CD8-positive, alpha-beta memory T cell (primary cell): ENCODE measurements at regions not wholly inside any gene's neighbourhood (a gene's known extent, or its start where the extent isn't known, plus 50 kb on each side); places are given as distances from the start of the nearest gene placed in this dataset.

Experiments
- CTCF ChIA-PET: fragments of 350-600 bp; sonication (Branson Sonifier 250); formaldehyde crosslinking; loops from one replicate; lab custom pipeline; 2021; ENCODE audit warnings: antibody characterized with exemption; lab: Charles Lee
- POLR2A ChIA-PET: fragments of 350-600 bp; sonication (Branson Sonifier 250); formaldehyde crosslinking; loops from one replicate; lab custom pipeline; 2021; ENCODE audit warnings: antibody characterized with exemption; lab: Charles Lee
- DNase-seq, 5 donors: peaks; one replicate each; pipeline versions ENCODE4 v3.0.0 to v3.0.0-alpha.2; 2020 to 2022; ENCODE audit warnings: mixed read lengths in 1 of 5
- H3K27ac ChIP-seq: one replicate; pipeline ENCODE4 v1.7.0; 2013; ENCODE audit warnings: low read depth, mild to moderate bottlenecking, low read length, moderate library complexity
- H3K27me3 ChIP-seq: 2 replicates; pipeline ENCODE4 v1.7.0; 2013; ENCODE audit warnings: low read length, mild to moderate bottlenecking; ENCODE audit not compliant: insufficient read depth, poor library complexity, severe bottlenecking
- H3K36me3 ChIP-seq: 2 replicates; pipeline ENCODE4 v1.7.0; 2013; ENCODE audit warnings: mild to moderate bottlenecking, low read length, moderate library complexity; ENCODE audit not compliant: insufficient read depth
- H3K4me1 ChIP-seq: 2 replicates; pipeline ENCODE4 v1.7.0; 2013; ENCODE audit warnings: mild to moderate bottlenecking, low read length, moderate library complexity; ENCODE audit not compliant: insufficient read depth
- H3K4me3 ChIP-seq: 2 replicates; pipeline ENCODE4 v1.7.0; 2013; ENCODE audit warnings: mild to moderate bottlenecking, low read length
- H3K9me3 ChIP-seq: 2 replicates; pipeline ENCODE4 v1.7.0; 2013; ENCODE audit warnings: mild to moderate bottlenecking, low read length
- H3K27ac Mint-ChIP-seq, 8 donors: one replicate each; pipeline ENCODE4 v1.8.0; 2020 to 2021; ENCODE audit warnings: mixed read lengths in 8 of 8, mild to moderate bottlenecking in 6 of 8, inconsistent platforms in 3 of 8, moderate library complexity in 3 of 8
- H3K27me3 Mint-ChIP-seq, 2 donors: one replicate each; pipeline ENCODE4 v1.8.0; 2020 to 2021; ENCODE audit warnings: mixed read lengths in 2 of 2, mild to moderate bottlenecking in 1 of 2, moderate library complexity in 1 of 2
- H3K36me3 Mint-ChIP-seq, 3 donors: one replicate each; pipeline ENCODE4 v1.8.0; 2020 to 2021; ENCODE audit warnings: mixed read lengths in 3 of 3, inconsistent platforms in 1 of 3, mild to moderate bottlenecking in 1 of 3
- H3K4me1 Mint-ChIP-seq, 3 donors: one replicate each; pipeline ENCODE4 v1.8.0; 2020 to 2021; ENCODE audit warnings: mixed read lengths in 3 of 3, inconsistent platforms in 1 of 3, mild to moderate bottlenecking in 1 of 3
- H3K4me3 Mint-ChIP-seq, 7 donors: one replicate each; pipeline ENCODE4 v1.8.0; 2020 to 2021; ENCODE audit warnings: mixed read lengths in 7 of 7, mild to moderate bottlenecking in 6 of 7, moderate library complexity in 4 of 7, inconsistent platforms in 2 of 7
- H3K9me3 Mint-ChIP-seq, 5 donors: one replicate each; pipeline ENCODE4 v1.8.0; 2020 to 2022; ENCODE audit warnings: mixed read lengths in 5 of 5, mild to moderate bottlenecking in 3 of 5, moderate library complexity in 2 of 5, inconsistent platforms in 1 of 5

DNA sequence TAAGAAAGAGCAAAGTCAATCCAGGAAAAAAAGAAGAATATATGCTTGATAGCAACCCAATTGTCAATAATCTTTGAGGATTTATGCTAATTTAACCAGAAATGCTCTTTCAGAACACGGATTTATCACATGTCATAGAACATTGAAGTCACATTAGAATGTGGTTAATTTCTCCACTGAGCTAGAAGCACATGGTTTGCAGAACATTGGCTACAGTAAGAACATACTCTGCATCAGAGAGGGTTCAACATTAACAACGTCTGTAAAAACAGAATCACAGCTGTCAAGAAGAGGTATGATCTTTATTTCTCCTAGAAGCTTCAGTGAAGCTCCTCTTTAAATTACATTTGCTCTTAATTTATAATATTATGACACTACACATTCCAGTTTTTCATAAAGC, 619.7 kb upstream of the AGTR1 start:
- no peak for DNase-seq
- H3K9me3 Mint-ChIP-seq: peaks cover 0 to 12% (median 3%) of the 10 kb centered on the region in 5 donors
- Histone ChIP-seq H3K27ac (no peak overlapping the region), H3K9me3 (no peaks in the 10 kb centered on the region), H3K4me1 (no peaks in the 10 kb centered on the region), H3K36me3 (no peaks in the 10 kb centered on the region), H3K27me3 (no peaks in the 10 kb centered on the region), H3K4me3 (no peak overlapping the region)
- POLR2A ChIA-PET: no interaction called here
- CTCF ChIA-PET: no interaction called here
- no peak overlapping the region for H3K27ac Mint-ChIP-seq
- no peaks in the 10 kb centered on the region for H3K36me3 Mint-ChIP-seq
- H3K27me3 Mint-ChIP-seq: no peaks in the 10 kb centered on the region
- H3K4me3 Mint-ChIP-seq: no peak overlapping the region
- no peaks in the 10 kb centered on the region for H3K4me1 Mint-ChIP-seq

DNA sequence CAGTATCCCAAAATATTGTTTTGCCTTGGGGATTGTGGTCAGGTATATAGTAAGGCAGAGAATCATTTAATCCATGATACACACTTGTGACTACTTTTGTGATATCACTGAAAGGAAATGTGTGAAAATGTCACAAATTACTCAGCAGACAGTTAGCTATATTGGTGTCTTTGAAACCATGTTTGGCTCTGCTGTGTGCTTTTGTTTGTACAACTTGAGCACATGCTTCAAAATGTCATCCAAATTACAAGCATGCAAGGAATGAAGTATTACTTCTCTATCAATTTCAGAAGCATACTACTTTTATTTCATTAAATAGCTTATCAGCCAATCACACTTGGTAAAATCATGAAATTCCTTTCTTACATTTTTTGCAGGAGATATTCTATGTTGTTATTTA, 619.0 kb upstream of the AGTR1 start:
- Histone ChIP-seq H3K27ac (no peak overlapping the region), H3K4me1 (no peaks in the 10 kb centered on the region), H3K36me3 (no peaks in the 10 kb centered on the region), H3K9me3 (no peaks in the 10 kb centered on the region), H3K4me3 (no peak overlapping the region), H3K27me3 (no peaks in the 10 kb centered on the region)
- DNase-seq: no peak
- ChIA-PET POLR2A (no interaction called here), CTCF (no interaction called here)
- Mint-ChIP-seq H3K4me3 (no peak overlapping the region), H3K36me3 (no peaks in the 10 kb centered on the region), H3K9me3 (peaks cover 2 to 12% (median 3%) of the 10 kb centered on the region in 5 donors), H3K4me1 (no peaks in the 10 kb centered on the region), H3K27me3 (no peaks in the 10 kb centered on the region), H3K27ac (no peak overlapping the region)

DNA sequence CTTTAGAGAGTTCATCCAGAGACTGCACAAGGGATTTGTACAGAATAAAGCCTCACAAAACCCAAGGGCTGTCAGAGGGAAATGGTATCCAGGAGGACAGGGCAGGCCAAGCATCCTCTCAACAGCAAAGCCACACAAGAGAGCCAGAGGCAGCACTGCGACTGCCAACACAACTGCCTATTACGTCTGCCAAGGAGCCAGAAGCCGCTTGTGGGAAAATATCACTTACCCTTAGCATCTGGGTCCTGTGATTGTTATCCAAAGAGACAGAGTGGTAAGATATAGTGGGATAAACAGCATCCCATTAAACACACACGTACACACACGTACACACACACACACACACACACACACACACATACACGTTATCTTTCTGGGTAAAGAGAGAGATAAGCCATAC, 618.3 kb upstream of the AGTR1 start:
- Histone ChIP-seq H3K27ac (no peak overlapping the region), H3K4me1 (no peaks in the 10 kb centered on the region), H3K9me3 (no peaks in the 10 kb centered on the region), H3K27me3 (no peaks in the 10 kb centered on the region), H3K36me3 (no peaks in the 10 kb centered on the region), H3K4me3 (no peak overlapping the region)
- no peaks in the 10 kb centered on the region for H3K27me3 Mint-ChIP-seq
- peaks cover 2 to 8% (median 5%) of the 10 kb centered on the region in 5 donors for H3K9me3 Mint-ChIP-seq
- POLR2A ChIA-PET: no interaction called here
- H3K4me1 Mint-ChIP-seq: no peaks in the 10 kb centered on the region
- H3K27ac Mint-ChIP-seq: no peak overlapping the region
- no peak overlapping the region for H3K4me3 Mint-ChIP-seq
- no peaks in the 10 kb centered on the region for H3K36me3 Mint-ChIP-seq
- no peak for DNase-seq
- CTCF ChIA-PET: no interaction called here

DNA sequence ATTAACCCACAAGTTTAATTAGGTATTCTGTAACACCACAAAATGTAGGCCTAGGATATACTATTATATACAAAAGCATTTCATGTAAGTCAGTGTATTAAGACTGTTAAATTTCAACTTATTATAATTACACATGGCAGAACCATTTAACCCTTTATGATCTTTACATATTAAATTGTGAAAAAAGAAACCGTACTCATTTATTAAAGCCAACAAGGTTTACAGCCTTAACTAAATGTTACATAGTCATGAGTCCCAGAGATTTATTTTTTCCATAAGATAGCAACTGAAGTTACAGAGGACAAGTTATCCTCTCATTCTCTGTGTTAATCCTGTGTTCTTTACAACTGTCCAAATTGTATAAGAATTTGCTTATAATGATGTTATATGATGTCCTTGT, 615.8 kb upstream of the AGTR1 start:
- ChIA-PET CTCF (no interaction called here), POLR2A (no interaction called here)
- no peaks in the 10 kb centered on the region for H3K4me1 Mint-ChIP-seq
- no peaks in the 10 kb centered on the region for H3K27me3 Mint-ChIP-seq
- no peak overlapping the region for H3K27ac Mint-ChIP-seq
- DNase-seq: no peak
- H3K4me3 Mint-ChIP-seq: no peak overlapping the region
- peaks cover 0 to 8% (median 2%) of the 10 kb centered on the region in 5 donors for H3K9me3 Mint-ChIP-seq
- Histone ChIP-seq H3K27ac (no peak overlapping the region), H3K4me3 (no peak overlapping the region), H3K4me1 (no peaks in the 10 kb centered on the region), H3K27me3 (no peaks in the 10 kb centered on the region), H3K36me3 (no peaks in the 10 kb centered on the region), H3K9me3 (no peaks in the 10 kb centered on the region)
- H3K36me3 Mint-ChIP-seq: no peaks in the 10 kb centered on the region

DNA sequence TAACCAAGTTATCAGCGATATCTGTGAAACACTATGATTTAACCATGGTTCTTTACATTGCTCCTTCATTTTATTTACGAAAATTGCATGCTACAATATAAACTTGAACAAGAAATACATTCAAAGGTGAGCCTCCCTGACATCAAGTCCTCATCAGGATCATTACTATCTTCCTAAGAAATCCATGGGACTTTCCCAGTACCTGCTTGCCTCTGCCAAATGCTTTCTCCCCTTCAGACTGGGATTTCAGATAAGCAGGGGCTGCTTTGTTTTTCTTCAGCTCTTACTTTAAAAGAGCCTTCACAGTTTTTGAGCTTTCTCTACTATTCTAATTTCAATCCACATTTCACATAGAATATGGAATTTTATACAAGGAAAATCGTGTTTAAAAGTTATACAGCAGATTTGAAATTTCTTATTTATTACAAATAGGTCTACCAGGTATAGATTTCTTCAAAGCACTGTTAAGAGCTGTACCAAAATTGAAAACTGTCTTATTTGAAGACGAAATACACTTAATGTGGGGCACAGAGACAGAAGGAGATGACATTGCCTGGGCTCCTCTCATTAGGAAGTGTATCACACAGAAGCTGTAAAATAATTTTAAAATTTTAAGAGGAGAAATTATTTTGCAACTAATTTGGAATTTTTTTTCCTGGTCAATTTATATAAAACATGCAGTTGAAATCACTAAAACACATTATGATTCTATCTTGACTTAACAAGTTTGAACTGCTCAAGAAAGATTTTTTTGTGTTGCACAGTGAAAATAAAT, 615.0 kb upstream of the AGTR1 start:
- ChIA-PET POLR2A (no interaction called here), CTCF (no interaction called here)
- Mint-ChIP-seq H3K4me3 (no peak overlapping the region), H3K27ac (no peak overlapping the region), H3K36me3 (no peaks in the 10 kb centered on the region), H3K27me3 (no peaks in the 10 kb centered on the region), H3K4me1 (no peaks in the 10 kb centered on the region), H3K9me3 (peaks cover 0 to 12% (median 2%) of the 10 kb centered on the region in 5 donors)
- Histone ChIP-seq H3K27ac (no peak overlapping the region), H3K9me3 (no peaks in the 10 kb centered on the region), H3K4me3 (no peak overlapping the region), H3K4me1 (no peaks in the 10 kb centered on the region), H3K36me3 (no peaks in the 10 kb centered on the region), H3K27me3 (no peaks in the 10 kb centered on the region)
- no peak for DNase-seq

DNA sequence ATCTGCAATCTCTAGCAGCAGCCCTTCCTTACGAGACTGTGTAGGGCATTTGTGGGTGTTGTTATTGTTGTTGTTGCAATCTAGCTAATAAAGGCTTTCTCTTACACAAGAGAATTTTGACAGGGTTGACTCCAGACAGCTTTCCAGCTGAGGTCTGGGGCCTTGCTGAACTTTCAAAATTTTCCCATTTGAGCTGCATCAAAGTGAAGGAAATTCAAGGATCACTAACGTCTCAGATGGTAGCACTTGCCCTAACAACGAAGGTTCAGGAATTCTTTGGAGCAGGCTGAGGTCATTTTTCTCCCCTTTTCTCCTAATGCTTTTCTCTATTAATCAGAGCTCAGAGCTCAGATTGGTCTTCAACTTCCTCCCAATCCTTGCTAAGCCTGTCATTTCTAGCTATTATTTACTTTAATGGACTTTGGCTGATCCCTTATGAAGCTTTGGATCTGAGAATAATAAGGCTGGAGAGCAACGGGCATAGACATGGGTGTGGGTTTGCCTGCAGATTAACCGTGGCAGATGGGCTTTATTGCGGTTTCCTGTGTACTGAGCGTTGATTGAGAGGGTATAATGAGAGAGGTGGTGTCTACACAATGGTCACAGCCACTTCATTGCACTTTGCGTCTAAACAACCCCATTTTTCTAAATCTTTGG, 614.0 kb upstream of the AGTR1 start:
- H3K4me1 Mint-ChIP-seq: no peaks in the 10 kb centered on the region
- no peaks in the 10 kb centered on the region for H3K36me3 Mint-ChIP-seq

DNA sequence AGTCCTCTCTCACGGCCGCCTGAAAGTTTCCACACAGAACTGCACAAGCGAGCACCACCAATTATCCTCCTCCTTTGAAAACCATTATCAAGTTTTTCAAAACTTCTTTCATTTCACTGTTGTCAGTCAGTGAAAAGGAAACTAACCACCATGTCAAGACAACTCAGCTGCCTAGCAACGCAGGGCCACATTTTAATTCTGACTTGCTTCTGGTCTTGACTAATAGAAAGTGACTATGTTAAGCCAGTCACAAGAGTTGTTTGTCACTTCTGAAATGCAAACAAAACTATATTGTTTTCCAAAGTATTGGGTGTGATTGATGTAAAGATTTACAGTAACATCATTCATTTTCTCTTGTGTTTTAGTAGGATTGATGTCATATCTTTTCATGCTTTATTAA, 612.8 kb upstream of the AGTR1 start:
- Histone ChIP-seq H3K9me3 (no peaks in the 10 kb centered on the region), H3K27ac (no peak overlapping the region), H3K4me1 (no peaks in the 10 kb centered on the region), H3K27me3 (no peaks in the 10 kb centered on the region), H3K4me3 (no peak overlapping the region), H3K36me3 (no peaks in the 10 kb centered on the region)
- no peak overlapping the region for H3K27ac Mint-ChIP-seq
- no peaks in the 10 kb centered on the region for H3K4me1 Mint-ChIP-seq
- no peak overlapping the region for H3K4me3 Mint-ChIP-seq
- H3K9me3 Mint-ChIP-seq: peaks cover 1 to 22% (median 5%) of the 10 kb centered on the region in 5 donors
- DNase-seq: no peak
- CTCF ChIA-PET: no interaction called here
- POLR2A ChIA-PET: no interaction called here
- no peaks in the 10 kb centered on the region for H3K36me3 Mint-ChIP-seq
- no peaks in the 10 kb centered on the region for H3K27me3 Mint-ChIP-seq

More for the DNA sequence above, 614.0 kb upstream of the AGTR1 start:
- ChIA-PET CTCF (no interaction called here), POLR2A (no interaction called here)
- Histone ChIP-seq H3K9me3 (no peaks in the 10 kb centered on the region), H3K27ac (no peak overlapping the region), H3K27me3 (no peaks in the 10 kb centered on the region), H3K4me1 (no peaks in the 10 kb centered on the region), H3K4me3 (no peak overlapping the region), H3K36me3 (no peaks in the 10 kb centered on the region)
- Mint-ChIP-seq H3K4me3 (no peak overlapping the region), H3K9me3 (peaks cover 0 to 16% (median 2%) of the 10 kb centered on the region in 5 donors), H3K27ac (no peak overlapping the region), H3K27me3 (no peaks in the 10 kb centered on the region)
- DNase-seq: no peak

DNA sequence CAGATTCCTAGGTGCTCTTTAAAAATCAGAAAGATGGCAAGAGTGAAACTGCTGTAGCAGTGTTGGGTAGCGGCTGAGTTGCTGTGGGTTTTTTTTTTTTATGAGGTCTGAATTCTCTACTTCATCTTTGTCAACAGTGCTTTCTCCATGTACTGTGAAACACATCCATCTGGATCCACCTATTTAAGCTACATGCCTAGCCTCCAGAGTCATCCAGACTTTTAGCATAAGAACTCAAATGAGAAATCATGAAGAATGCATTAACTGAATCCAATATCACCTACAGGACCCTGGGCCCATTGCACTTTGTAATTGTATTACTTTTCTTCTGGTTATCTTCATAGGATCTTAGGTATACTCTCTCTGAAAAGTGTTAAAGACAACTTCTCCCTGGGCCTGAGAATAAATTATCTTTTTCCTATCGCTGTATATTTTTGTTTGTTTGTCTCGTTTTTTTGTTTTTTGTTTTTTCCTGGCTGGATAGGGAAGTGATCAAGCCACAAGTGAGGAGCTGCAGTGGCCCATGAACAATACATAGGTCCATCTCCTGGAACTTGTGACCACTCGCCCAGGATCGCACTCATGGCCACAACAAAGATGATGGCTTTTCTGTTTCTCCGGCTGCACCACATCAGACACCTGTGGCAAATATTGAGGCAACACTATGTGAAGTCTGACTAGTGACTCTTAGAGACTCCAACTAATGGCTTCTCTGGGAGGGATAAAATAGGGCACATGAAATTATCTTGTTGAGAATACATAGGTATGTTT, 609.9 kb upstream of the AGTR1 start:
- Mint-ChIP-seq H3K4me1 (no peaks in the 10 kb centered on the region), H3K27me3 (no peaks in the 10 kb centered on the region), H3K27ac (no peak overlapping the region), H3K36me3 (no peaks in the 10 kb centered on the region), H3K4me3 (peak overlapping the region in 1 of 7 donors; percentile 38), H3K9me3 (peaks cover 1 to 18% (median 5%) of the 10 kb centered on the region in 5 donors)
- no peaks in the 10 kb centered on the region for H3K27me3 ChIP-seq
- no peaks in the 10 kb centered on the region for H3K36me3 ChIP-seq
- no peaks in the 10 kb centered on the region for H3K4me1 ChIP-seq
- no peaks in the 10 kb centered on the region for H3K9me3 ChIP-seq
- POLR2A ChIA-PET: no interaction called here
- H3K27ac ChIP-seq: no peak overlapping the region
- CTCF ChIA-PET: no interaction called here
- H3K4me3 ChIP-seq: no peak overlapping the region
- DNase-seq: no peak
